MG63 (cell line): ENCODE measurements at regions not wholly inside any gene's neighbourhood (a gene's known extent, or its start where the extent isn't known, plus 50 kb on each side); places are given as distances from the start of the nearest gene placed in this dataset.

Experiments
- DNase-seq: peaks from one replicate; pipeline ENCODE4 v3.0.0-alpha.2; 2020
- H3K27me3 ChIP-seq: fragments of 250-450 bp; sonication (Bioruptor Pico); 2 replicates; pipeline ENCODE4 v1.5.1; 2020; ENCODE audit warnings: mild to moderate bottlenecking, moderate library complexity
- H3K36me3 ChIP-seq: fragments of 250-450 bp; sonication (Bioruptor Pico); 2 replicates; pipeline ENCODE4 v1.5.1; 2020; ENCODE audit warnings: mild to moderate bottlenecking, moderate library complexity
- H3K4me3 ChIP-seq: fragments of 250-450 bp; sonication (Bioruptor Pico); 2 replicates; pipeline ENCODE4 v1.5.1; 2020; ENCODE audit warnings: mild to moderate bottlenecking, moderate library complexity
- H3K9me3 ChIP-seq: fragments of 250-450 bp; sonication (Bioruptor Pico); 2 replicates; pipeline ENCODE4 v1.5.1; 2020; ENCODE audit warnings: mild to moderate bottlenecking, moderate library complexity

GRCh38 chr17:15085890-15086677 lies 179.0 kb downstream of the PMP22 start:
- Histone ChIP-seq H3K9me3 (no peaks in the 10 kb centered on the region), H3K4me3 (no peak overlapping the region)

GRCh38 chr17:15083225-15083624 lies 181.9 kb downstream of the PMP22 start:
- H3K36me3 ChIP-seq = no peaks in the 10 kb centered on the region
- H3K27me3 ChIP-seq = no peaks in the 10 kb centered on the region
- no peaks in the 10 kb centered on the region for H3K9me3 ChIP-seq
- no peak for DNase-seq
- no peak overlapping the region for H3K4me3 ChIP-seq

More at GRCh38 chr17:15085890-15086677, 179.0 kb downstream of the PMP22 start:
- DNase-seq = no peak
- no peaks in the 10 kb centered on the region for H3K27me3 ChIP-seq
- no peaks in the 10 kb centered on the region for H3K36me3 ChIP-seq

GRCh38 chr17:15081008-15081407 lies 184.1 kb downstream of the PMP22 start:
- Histone ChIP-seq H3K4me3 (no peak overlapping the region), H3K27me3 (no peaks in the 10 kb centered on the region), H3K36me3 (no peaks in the 10 kb centered on the region), H3K9me3 (no peaks in the 10 kb centered on the region)
- no peak for DNase-seq

GRCh38 chr17:15078570-15078969 lies 186.6 kb downstream of the PMP22 start:
- no peaks in the 10 kb centered on the region for H3K36me3 ChIP-seq
- no peaks in the 10 kb centered on the region for H3K9me3 ChIP-seq
- no peak for DNase-seq

GRCh38 chr17:15076991-15077663 lies 188.0 kb downstream of the PMP22 start:
- no peaks in the 10 kb centered on the region for H3K27me3 ChIP-seq
- H3K36me3 ChIP-seq = no peaks in the 10 kb centered on the region
- no peak overlapping the region for H3K4me3 ChIP-seq
- DNase-seq = no peak
- no peaks in the 10 kb centered on the region for H3K9me3 ChIP-seq

More at GRCh38 chr17:15078570-15078969, 186.6 kb downstream of the PMP22 start:
- Histone ChIP-seq H3K4me3 (no peak overlapping the region), H3K27me3 (no peaks in the 10 kb centered on the region)

- no peak for DNase-seq
- Histone ChIP-seq H3K36me3 (no peaks in the 10 kb centered on the region), H3K9me3 (no peaks in the 10 kb centered on the region), H3K27me3 (no peaks in the 10 kb centered on the region), H3K4me3 (no peak overlapping the region)
Measured at GRCh38 chr17:15051933-15052332, 213.2 kb downstream of the PMP22 start.

GRCh38 chr17:15049795-15050160 lies 215.3 kb downstream of the PMP22 start:
- Histone ChIP-seq H3K27me3 (no peaks in the 10 kb centered on the region), H3K36me3 (no peaks in the 10 kb centered on the region), H3K9me3 (no peaks in the 10 kb centered on the region), H3K4me3 (no peak overlapping the region)
- DNase-seq = no peak

- no peaks in the 10 kb centered on the region for H3K27me3 ChIP-seq
- DNase-seq = no peak
- no peaks in the 10 kb centered on the region for H3K9me3 ChIP-seq
- H3K4me3 ChIP-seq = no peak overlapping the region
- no peaks in the 10 kb centered on the region for H3K36me3 ChIP-seq
Measured at GRCh38 chr17:15048933-15049794, 216.0 kb downstream of the PMP22 start.

- Histone ChIP-seq H3K4me3 (no peak overlapping the region), H3K36me3 (no peaks in the 10 kb centered on the region), H3K9me3 (no peaks in the 10 kb centered on the region), H3K27me3 (no peaks in the 10 kb centered on the region)
- DNase-seq = no peak
Measured at GRCh38 chr17:15048381-15048780, 216.7 kb downstream of the PMP22 start.

GRCh38 chr17:15042311-15042710 lies 222.8 kb downstream of the PMP22 start:
- Histone ChIP-seq H3K9me3 (no peaks in the 10 kb centered on the region), H3K27me3 (no peaks in the 10 kb centered on the region), H3K4me3 (no peak overlapping the region), H3K36me3 (no peaks in the 10 kb centered on the region)
- no peak for DNase-seq

GRCh38 chr17:15039366-15039765 lies 225.8 kb downstream of the PMP22 start:
- Histone ChIP-seq H3K36me3 (no peaks in the 10 kb centered on the region), H3K27me3 (no peaks in the 10 kb centered on the region), H3K9me3 (no peaks in the 10 kb centered on the region), H3K4me3 (no peak overlapping the region)
- DNase-seq = no peak

GRCh38 chr17:15038656-15039055 lies 226.5 kb downstream of the PMP22 start:
- H3K4me3 ChIP-seq = no peak overlapping the region
- no peak for DNase-seq
- H3K9me3 ChIP-seq = no peaks in the 10 kb centered on the region
- H3K27me3 ChIP-seq = no peaks in the 10 kb centered on the region
- no peaks in the 10 kb centered on the region for H3K36me3 ChIP-seq

- H3K36me3 ChIP-seq = no peaks in the 10 kb centered on the region
- H3K4me3 ChIP-seq = no peak overlapping the region
- DNase-seq = no peak
- H3K27me3 ChIP-seq = no peaks in the 10 kb centered on the region
- H3K9me3 ChIP-seq = no peaks in the 10 kb centered on the region
Measured at GRCh38 chr17:15036238-15036637, 228.9 kb downstream of the PMP22 start.

- no peaks in the 10 kb centered on the region for H3K36me3 ChIP-seq
- no peak overlapping the region for H3K4me3 ChIP-seq
- no peak for DNase-seq
- no peaks in the 10 kb centered on the region for H3K9me3 ChIP-seq
- no peaks in the 10 kb centered on the region for H3K27me3 ChIP-seq
Measured at GRCh38 chr17:15031975-15032374, 233.2 kb downstream of the PMP22 start.

GRCh38 chr17:15029469-15029868 lies 235.7 kb downstream of the PMP22 start:
- no peak for DNase-seq
- no peak overlapping the region for H3K4me3 ChIP-seq

GRCh38 chr17:15027853-15028252 lies 237.3 kb downstream of the PMP22 start:
- no peak for DNase-seq
- no peaks in the 10 kb centered on the region for H3K9me3 ChIP-seq
- no peaks in the 10 kb centered on the region for H3K36me3 ChIP-seq
- no peaks in the 10 kb centered on the region for H3K27me3 ChIP-seq
- H3K4me3 ChIP-seq = no peak overlapping the region

More at GRCh38 chr17:15029469-15029868, 235.7 kb downstream of the PMP22 start:
- no peaks in the 10 kb centered on the region for H3K9me3 ChIP-seq
- no peaks in the 10 kb centered on the region for H3K27me3 ChIP-seq
- H3K36me3 ChIP-seq = no peaks in the 10 kb centered on the region

GRCh38 chr17:15026088-15026487 lies 239.0 kb downstream of the PMP22 start:
- no peak for DNase-seq

More at GRCh38 chr17:15026088-15026487, 239.0 kb downstream of the PMP22 start:
- H3K36me3 ChIP-seq = no peaks in the 10 kb centered on the region
- H3K9me3 ChIP-seq = no peaks in the 10 kb centered on the region
- H3K4me3 ChIP-seq = no peak overlapping the region
- no peaks in the 10 kb centered on the region for H3K27me3 ChIP-seq
